NCI-H1105 (cell line): ENCODE measurements at regions not wholly inside any gene's neighbourhood (a gene's known extent, or its start where the extent isn't known, plus 50 kb on each side); places are given as distances from the start of the nearest gene placed in this dataset.
"Not testable (repeated sequence)": the region's sequence is repeated elsewhere in the genome, so short reads cannot be mapped to it uniquely, and the experiment has no call there.

ENCODE experiments used
- DNase-seq: peaks from one replicate; lab custom pipeline; 2025; lab: John Stamatoyannopoulos, UW

DNA sequence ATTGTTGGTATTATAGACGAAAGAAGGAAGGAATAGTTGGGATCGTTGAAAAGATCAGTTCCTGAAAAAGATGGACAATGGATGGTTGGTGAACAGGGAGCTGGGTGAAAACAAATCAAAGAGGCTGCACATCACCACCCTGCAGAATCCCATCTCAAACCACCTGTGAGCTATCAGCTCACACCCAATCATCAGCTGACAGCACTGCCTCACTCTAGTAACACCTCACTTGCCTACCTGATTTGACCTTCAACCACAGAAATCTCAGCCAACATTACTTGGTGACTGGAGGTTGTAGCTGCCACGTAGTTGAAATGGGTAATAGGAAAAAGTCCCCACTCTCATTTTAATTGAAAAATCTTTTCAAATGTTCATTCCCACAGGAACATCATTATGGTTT is 101.8 kb upstream of the DST start:
- DNase-seq: no peak

DNA sequence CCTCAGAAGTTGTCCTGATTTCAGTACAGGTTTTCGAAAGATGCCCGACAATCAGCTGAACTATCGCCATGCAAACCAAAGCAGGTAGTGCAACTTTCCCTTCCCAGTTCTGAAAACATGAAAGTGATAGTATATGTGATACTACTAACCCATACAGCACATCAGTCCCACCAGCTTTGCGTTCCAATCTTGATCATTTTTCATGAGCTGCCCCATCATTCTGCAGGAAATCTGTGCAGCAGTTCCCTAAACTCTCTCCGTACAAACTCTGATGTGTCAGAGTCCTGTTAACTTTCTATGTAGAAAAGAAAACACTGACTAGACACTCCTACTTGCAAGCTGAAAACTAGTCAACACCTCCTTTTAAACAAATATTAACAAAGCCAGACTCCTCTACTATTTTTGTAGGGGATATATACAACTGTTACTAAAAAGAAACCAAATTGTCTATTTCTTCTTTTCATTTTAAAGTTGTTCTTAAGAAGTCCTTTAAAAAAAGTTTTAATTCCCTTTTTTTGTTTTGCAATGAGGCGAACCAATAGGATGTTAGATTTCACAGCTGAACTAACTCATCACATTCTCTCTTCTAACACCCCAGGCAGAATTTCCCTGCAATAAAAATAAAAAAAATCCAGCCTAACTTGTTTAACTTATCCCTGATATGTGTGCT is 99.6 kb upstream of the DST start:
- no peak for DNase-seq

DNA sequence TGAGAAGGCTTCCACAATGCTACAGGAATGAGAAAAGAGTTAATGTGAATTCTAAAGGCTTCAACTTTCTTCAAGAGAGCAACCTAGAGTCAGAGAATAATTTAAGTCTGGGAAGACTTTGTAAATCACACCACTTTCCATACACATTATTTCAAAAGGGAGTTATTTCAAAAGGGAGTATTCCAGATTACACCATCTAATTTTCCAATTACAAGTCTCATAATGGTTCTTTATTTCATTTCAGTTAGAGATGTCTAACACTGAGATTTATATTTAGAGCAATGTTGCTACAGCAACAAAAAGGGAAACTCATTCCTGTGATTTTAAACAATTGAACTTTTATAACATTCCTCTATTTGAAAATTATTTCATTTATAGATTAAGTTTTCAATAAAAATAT is 98.8 kb upstream of the DST start:
- DNase-seq: no peak

DNA sequence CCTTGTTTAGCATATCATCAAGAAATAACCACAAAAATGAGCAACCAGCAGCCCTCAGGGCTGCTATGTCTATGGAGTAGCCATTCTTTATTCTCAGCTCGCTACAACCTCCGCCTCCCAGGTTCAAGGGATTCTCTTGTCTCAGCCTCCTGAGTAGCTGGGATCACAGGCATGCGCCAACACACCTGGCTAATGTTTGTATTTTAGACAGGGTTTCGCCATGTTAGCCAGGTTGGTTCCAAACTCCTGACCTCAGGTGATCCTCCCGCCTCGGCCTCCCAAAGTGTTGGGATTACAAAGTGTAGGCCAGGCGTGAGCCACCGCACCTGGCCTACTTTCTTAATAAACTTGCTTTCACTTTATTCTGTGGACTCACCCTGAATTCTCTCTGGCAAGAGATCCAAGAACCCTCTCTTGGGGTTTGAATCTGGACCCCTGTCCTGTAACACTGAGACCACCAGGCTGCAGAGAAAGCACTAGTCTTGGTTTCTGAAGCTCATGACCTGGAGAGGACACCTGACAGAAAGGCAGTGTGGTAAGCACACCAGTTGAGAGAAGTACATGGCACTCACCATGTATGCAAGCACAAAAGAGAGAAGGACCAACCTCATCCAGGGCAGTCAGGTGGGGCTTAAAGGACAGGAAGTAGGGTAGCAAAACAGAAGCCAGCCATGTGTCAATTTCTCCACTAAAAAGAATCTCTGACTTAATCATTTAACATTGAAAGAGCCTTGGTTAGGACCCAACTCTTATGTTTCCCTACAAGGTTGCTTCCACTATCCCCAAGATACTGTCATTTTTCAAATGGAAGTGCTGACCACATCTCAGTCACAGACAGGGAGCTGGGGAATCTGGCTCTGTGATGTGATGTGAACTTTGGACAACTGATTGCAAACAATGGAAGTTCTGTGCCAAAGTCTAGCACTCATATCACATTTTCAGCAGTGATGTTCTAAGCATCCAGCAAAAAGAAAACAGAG is 97.4 kb upstream of the DST start:
- DNase-seq: no peak

DNA sequence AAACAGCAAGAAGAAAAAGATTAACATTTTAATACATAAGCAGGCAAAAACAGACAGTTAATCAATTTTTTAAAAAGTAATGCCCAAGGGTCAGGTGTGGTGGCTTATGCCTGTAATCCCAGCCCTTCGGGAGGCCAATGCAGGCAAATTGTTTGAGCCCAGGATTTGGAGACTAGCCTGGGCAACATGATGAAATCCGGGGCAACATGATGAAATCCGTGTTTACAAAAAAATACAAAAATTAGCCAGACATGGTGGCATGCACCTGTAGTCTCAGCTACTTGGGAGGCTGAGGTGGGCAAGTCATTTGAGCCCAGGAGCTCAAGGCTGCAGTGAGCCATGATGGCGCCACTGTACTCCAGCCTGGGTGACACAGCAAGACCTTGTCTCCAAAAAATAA is 94.1 kb upstream of the DST start:
- no peak for DNase-seq

DNA sequence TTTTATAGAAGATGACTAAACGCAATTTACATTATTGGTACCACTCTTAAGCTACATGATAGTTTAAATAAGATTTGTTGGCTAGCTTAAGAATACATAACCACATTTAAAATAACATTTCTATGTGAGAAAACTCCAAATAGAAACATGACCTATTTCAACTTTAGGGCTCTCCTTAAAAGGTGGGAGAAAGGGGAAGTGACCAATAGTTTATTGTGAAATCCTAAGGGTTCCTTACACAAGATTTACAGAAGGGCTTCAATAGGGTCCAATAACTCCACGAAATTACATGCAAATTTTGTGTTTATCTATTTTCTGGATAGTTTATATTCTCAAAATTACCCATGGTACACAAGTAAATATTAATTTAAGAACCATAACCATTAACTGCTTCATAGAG is 91.6 kb upstream of the DST start:
- DNase-seq: no peak

DNA sequence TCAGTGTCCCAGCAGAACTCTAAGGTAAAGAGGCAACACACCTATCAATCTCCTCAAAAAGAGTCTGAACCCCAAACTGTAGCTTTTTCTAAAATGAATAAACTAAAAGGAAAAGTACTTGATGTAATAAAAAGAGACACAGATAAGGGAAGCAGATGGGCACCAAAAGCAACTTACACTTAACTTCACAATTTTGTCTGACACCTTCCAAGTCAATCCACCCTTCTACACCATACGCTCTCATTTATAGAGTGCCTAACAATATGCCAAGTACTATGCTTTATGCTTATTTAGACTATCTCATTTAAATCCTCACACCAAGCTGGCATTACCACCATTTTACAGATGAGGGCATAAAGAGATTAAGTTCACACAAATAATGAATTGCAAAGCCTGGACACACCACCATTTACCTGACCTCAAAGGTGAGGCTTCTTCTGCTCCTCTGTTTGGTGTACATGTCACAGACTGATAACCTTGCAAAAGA is 90.6 kb upstream of the DST start:
- DNase-seq: no peak

DNA sequence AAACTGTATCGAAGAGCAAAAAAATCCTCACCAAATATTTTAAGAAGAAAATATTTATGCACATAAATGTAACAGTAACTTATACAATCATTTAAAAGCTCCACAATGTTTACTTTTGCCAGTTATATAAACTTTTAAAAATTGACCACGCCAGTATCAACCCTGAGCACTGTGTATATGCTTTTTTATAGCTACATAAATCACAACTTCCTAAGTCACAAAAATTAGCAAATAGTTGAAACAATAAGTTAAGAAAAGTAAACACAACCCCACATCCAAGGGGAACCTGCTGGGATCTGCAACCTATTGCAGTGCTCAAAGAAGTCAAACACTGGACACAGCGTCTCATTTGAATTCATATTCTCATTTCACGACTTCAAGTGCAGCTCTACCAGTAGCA is 89.8 kb upstream of the DST start:
- DNase-seq: no peak

DNA sequence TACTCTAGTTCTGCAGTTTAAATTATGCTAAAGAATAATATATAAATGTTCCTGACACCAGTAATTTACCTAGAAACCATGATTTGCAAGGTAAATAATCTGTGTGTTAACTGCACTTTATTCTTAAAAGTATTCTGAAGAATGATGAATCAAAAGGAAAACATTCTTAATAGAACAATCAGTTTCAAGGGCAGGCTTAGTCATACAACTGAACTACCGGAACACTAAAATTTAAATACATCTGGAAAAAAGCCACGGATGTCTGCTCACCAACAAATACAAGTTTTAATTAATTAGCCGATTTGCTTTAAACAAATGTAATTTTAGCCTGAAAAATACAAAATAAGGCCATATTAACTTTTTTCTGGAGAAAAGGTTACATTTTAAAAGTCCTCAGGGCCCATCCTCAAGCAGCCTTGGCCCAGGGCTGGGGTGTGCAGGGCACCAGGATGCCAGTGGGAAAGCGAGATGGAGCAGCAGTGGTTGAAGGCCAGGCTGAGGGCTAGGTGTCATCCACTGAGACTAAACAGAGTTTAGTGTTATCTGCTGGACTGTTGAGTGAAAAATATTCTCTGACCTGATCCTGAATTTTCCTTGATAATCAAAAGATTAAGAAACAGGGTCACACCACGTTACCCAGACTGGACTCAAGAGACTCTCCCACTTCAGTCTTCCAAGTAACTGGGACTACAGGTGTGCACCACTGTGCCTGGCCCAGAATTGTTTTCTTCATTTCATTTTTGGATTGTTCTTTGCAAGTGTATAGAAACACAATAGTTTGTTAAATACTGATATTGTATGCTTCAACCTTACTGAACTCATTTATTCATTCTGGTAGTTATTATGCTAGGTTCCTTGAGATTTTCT is 88.2 kb upstream of the DST start:
- DNase-seq: no peak

DNA sequence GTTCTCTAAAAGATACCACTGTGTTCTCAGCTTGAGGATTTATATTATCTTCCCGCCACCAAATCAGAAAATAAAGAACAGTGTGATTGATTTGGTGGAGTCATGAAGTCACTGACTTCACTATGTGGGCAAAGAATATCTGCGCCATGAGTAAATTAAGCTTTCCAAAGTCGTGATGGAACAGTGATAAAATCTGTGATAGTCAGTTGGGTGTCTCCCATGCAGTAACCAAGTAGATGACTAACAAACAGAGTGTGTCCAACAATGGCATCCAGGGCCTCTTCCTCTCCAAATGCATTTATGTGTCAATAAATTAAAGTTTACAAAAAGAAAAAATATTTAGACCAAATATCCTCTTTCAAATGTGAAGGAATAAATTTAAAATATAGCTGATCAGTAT is 87.0 kb upstream of the DST start:
- DNase-seq: no peak

DNA sequence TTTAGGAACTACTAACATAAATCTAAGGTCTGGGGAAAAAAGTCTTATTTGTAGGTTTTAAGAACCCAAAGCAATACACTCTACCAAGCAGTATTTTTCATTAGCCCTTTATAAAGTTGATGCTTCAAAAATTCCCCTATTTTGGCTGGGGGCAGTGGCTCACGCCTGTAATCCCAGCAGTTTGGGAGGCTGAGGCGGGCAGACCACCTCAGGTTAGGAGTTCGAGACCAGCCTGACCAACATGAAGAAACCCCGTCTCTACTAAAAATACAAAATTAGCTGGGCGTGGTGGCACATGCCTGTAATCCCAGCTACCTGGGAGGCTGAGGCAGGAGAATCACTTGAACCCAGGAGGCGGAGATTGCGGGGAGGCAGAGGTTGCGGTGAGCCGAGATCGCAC is 86.5 kb upstream of the DST start:
- not testable (repeated sequence) for DNase-seq

DNA sequence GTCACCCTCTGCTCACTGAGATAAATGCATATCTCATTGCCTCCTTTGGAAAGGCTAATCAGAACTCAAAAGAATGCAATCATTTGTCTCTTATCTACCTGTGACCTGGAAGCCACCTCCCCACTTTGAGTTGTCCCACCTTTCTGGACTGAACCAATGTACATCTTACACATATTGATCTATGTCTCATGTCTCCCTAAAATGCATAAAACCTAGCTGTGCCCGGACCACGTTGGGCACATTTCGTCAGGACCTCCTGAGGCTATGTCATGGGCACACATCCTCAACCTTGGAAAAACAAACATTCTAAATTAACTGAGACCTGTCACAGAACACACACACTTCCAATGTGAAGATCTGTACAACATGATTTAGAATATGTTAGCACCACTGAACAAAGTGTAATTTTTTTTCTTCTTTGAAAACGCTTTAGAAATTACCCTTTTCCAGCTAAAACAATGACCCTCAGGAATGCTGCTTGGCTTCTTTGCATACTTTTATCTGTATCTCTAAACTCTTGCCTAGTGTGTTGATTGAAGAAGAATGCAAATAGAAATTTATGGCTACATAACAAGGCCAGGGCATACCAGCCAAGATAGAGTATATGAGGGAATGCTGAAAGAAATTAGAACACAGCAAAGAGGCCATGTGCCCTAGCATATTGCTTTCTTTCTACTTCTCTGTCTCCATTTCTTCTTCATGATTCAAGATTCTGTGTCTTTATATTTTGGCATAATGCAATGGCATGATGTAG is 84.6 kb upstream of the DST start:
- no peak for DNase-seq

DNA sequence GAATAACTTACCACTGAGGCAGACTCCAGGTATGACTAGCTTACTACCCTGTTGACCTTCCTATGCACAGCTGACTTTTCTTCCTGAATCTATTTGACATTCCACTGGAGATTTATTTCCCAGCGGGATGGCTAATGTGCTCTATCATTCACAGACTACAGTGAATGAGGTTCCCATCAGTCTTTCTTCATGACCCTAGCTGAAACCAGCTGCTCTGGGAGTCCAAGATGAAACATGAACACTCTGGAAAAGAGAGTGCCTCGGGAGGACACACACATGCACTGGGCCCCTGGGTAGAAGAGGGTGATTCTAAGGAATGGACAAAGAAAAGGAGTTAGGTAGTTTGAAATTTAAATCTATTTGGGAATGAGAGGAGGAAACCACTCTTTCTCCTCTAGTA is 82.6 kb upstream of the DST start:
- no peak for DNase-seq

DNA sequence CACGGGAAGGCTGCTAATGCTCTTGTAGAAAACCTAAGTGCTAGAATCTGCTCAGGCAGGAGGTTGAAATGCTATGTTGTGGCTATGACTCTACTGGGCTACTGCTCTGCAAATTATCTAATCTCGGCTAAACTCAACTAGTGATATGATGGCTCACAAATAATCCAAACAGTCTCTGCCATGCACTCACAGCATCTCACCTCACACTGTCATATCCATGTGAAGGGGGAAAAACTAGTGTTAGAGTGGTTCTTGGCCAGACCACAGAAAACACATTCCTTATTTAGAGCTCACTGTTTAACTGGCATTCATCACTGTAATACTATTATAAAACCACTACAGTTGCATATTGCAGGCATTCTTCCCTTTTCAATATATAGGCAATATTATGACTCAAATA is 81.8 kb upstream of the DST start:
- no peak for DNase-seq

DNA sequence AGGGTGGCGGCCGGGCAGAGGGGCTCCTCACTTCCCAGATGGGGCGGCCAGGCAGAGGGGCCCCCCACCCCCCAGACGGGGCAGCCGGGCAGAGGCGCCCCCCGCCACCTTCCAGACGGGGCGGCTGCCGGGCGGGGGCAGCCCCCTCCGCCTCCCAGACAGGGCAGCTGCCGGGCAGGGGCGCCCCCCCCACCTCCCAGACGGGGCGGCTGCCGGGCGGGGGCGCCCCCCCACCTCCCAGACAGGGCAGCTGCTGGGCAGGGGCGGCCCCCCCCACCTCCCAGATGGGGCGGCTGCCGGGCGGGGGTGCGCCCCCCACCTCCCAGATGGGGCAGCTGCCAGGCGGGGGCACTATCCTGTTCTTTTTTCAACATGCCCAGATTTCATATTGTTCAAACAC is 78.2 kb upstream of the DST start:
- no peak for DNase-seq

DNA sequence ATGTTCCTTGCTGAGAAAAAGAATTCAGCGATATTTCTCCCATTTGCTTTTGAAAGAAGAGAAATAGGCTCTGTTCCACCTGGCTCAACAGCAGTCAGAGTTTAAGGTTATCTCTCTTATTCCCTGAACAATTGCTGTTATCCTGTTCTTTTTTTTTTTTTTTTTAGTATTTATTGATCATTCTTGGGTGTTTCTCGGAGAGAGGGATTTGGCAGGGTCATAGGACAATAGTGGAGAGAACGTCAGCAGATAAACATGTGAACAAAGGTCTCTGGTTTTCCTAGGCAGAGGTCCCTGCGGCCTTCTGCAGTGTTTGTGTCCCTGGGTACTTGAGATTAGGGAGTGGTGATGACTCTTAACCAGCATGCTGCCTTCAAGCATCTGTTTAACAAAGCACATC is 77.5 kb upstream of the DST start:
- DNase-seq: not testable (repeated sequence)

DNA sequence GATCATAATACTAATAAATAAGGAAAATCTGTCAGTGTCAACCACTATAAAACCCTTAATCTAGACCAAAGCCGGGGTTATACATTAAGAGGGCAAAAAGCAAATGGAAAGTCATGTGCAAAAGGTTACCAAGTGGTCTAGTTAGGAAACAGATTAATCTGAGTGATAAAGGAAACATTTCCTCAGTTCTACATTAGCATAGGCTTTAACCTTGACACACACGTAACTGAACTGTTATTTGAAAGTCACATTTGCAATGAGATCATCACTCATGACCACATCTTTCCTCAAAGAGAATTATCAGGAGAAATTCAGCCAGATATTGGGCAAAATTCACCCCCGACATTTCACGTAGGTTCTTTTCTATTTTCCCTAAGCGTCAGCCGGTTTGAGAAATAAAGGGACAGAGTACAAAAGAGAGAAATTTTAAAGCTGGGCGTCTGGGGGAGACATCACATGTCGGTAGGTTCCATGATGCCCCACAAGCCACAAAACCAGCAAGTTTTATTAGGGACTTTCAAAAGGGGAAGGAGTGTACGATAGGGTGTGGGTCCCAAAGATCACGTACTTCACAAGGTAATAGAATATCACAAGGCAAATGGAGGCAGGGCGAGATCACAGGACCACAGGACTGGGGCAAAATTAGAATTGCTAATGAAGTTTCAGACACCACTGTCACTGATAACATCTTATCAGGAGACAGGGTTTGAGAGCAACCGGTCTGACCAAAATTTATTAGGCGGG is 76.8 kb upstream of the DST start:
- not testable (repeated sequence) for DNase-seq

DNA sequence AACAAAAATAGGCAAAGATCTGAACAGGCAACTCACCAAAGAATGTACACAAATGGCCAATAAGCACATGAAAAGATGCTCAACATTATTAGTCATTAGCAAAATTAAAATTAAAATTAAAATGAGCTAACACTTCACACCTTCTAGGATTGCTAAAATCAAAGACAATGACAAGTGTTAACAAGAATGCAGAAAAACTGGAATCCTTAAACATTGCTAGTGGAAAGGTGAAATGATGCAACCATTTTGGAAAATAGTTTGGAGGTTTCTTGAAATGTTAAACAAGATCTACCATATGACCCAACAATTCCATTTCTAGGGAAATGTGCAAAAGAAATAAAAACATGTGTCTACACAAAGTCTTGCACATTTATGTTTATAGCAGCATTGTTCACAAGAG is 75.5 kb upstream of the DST start:
- DNase-seq: no peak

DNA sequence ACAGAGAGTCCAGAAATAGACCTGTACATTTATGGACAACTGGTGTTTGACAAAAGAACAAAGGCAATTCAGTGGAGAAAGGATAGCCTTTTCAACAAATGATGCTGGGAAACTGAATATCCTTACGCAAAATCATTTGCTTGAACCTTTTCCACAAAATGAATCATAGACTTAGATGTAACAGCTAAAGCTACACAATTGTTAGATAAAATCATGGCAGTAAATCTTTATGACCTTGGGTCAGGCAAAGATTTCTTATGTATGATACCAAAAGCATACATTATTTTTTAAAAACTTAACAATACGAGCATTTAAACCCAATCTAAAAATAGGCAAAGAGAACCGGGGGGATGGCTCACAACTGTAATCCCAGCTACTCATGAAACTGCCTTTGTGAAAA is 73.5 kb upstream of the DST start:
- DNase-seq: no peak

DNA sequence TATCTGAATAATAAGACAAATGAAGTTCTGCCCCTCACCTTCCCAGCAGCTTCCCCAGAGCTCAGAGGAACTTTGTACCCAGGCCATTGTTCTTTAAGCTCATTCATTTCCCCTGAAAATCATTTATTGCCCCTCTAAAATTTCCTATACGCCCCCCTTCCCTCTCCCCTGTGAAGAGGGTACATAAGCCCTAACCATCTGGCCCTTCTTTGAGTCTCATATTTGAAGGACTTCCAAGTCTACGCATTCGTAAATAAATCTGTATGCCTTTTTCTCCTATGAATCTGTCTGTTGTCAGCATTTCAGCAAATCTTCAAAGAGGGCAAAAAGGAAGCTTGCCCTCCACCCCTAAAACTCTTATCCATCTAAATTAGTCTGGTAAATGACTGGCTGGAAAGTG is 73.1 kb upstream of the DST start:
- DNase-seq: no peak

DNA sequence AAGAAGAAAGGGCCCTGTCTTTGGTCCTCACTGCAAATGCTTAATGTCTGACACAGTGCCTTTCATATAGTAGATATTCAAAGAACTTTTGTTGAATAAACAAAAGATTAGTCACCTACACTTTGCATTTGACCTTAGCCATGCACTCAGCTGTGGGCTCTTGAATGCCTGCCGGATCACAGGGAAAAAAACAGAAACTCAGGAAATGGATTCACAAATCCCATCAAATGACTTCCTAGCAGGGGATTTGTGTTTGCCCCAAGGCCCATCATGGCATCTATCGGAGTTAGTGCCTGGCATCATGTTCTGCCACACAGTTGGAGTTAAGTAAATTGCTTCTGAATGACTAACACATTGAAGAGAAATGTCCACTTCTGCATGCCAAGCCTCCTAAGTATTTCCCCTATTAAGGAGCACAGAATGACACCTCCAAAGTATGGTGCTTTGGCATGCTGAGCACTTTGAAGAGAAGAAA is 72.3 kb upstream of the DST start:
- DNase-seq: no peak
